ENCODE measurements at regions not wholly inside any gene's neighbourhood (a gene's known extent, or its start where the extent isn't known, plus 50 kb on each side); places are given as distances from the start of the nearest gene placed in this dataset.
A peak's percentile ranks its signal among the peaks of the same experiment; 100 is the strongest.

GRCh38 chr20:11173916-11174315 lies 500.1 kb upstream of the JAG1 start:
- H4K8ac ChIP-seq (ENCODE audit: low read depth, low read length): no peak overlapping the region
- H4K91ac ChIP-seq (ENCODE audit: low read depth, low read length, poor library complexity): no peak overlapping the region
- H3K14ac ChIP-seq (ENCODE audit: low read length): no peak overlapping the region
- H2AFZ ChIP-seq (ENCODE audit: low read length): no peak overlapping the region
- DNase-seq (ENCODE audit: low spot score): no peak
- no peaks in the 10 kb centered on the region for H3K36me3 ChIP-seq (replicated peaks in 1 of 2; ENCODE audit: control insufficient read depth in 2 of 2, insufficient read depth in 2 of 2, low read length in 2 of 2)
- no peaks in the 10 kb centered on the region for H3K27me3 ChIP-seq (ENCODE audit: control insufficient read depth in 3 of 3, insufficient read depth in 3 of 3, low read depth in 1 of 3, low read length in 3 of 3)
- no CpG with 5 or more reads among the region's 4 CpGs for WGBS, 2 donors (ENCODE audit: extremely low coverage in 2 of 2, insufficient read length in 2 of 2, insufficient replicate concordance in 1 of 2)
- no peak overlapping the region for H3K4me2 ChIP-seq (ENCODE audit: insufficient read depth, low read length, poor library complexity, severe bottlenecking)
- H2BK5ac ChIP-seq (ENCODE audit: low read length): no peak overlapping the region
- H3K23ac ChIP-seq (ENCODE audit: low read depth, low read length, poor library complexity): no peak overlapping the region
- H3K4me1 ChIP-seq (ENCODE audit: control insufficient read depth in 2 of 2, insufficient read depth in 1 of 2, low read depth in 1 of 2, low read length in 2 of 2): peaks cover 0 to 1% of the 10 kb centered on the region in 2 donors
- no peak overlapping the region for H3K4ac ChIP-seq (ENCODE audit: low read length)
- no peaks in the 10 kb centered on the region for H3K9me3 ChIP-seq (replicated peaks in 1 of 2; ENCODE audit: control insufficient read depth in 2 of 2, insufficient read depth in 1 of 2, low read depth in 1 of 2, low read length in 2 of 2)
- no peak overlapping the region for H3K4me3 ChIP-seq (ENCODE audit: low read length in 2 of 2)
- H3K18ac ChIP-seq (ENCODE audit: low read length): no peak overlapping the region
- no peaks in the 10 kb centered on the region for H3K79me1 ChIP-seq (ENCODE audit: low read depth, low read length)
- no peak overlapping the region for H3K9ac ChIP-seq (ENCODE audit: low read depth, low read length, poor library complexity)
- H2BK15ac ChIP-seq (ENCODE audit: low read length): no peak overlapping the region
- H2BK12ac ChIP-seq (ENCODE audit: low read length): no peak overlapping the region
- H2BK120ac ChIP-seq (ENCODE audit: low read depth, low read length): no peak overlapping the region
- no peak overlapping the region for H2AK5ac ChIP-seq (ENCODE audit: low read depth, low read length)
- H3K27ac ChIP-seq (replicated peaks; ENCODE audit: low read length): no peak overlapping the region

- no peaks in the 10 kb centered on the region for H3K79me1 ChIP-seq (ENCODE audit: low read depth, low read length)
- WGBS, 2 donors (ENCODE audit: extremely low coverage in 2 of 2, insufficient read length in 2 of 2, insufficient replicate concordance in 1 of 2): no CpG with 5 or more reads among the region's 5 CpGs
Measured at GRCh38 chr20:11174861-11175260, 501.1 kb upstream of the JAG1 start.

GRCh38 chr20:11176431-11176830 lies 502.6 kb upstream of the JAG1 start:
- no peak overlapping the region for H3K9ac ChIP-seq (ENCODE audit: low read depth, low read length, poor library complexity)
- H3K23ac ChIP-seq (ENCODE audit: low read depth, low read length, poor library complexity): no peak overlapping the region
- H3K4me3 ChIP-seq (ENCODE audit: low read length in 2 of 2): no peak overlapping the region
- peaks cover 0 to 1% of the 10 kb centered on the region in 2 donors for H3K4me1 ChIP-seq (ENCODE audit: control insufficient read depth in 2 of 2, insufficient read depth in 1 of 2, low read depth in 1 of 2, low read length in 2 of 2)
- no peak overlapping the region for H4K91ac ChIP-seq (ENCODE audit: low read depth, low read length, poor library complexity)
- H3K9me3 ChIP-seq (replicated peaks in 1 of 2; ENCODE audit: control insufficient read depth in 2 of 2, insufficient read depth in 1 of 2, low read depth in 1 of 2, low read length in 2 of 2): peaks cover 2 to 3% of the 10 kb centered on the region in 2 donors
- no peak overlapping the region for H4K8ac ChIP-seq (ENCODE audit: low read depth, low read length)
- H3K27me3 ChIP-seq (ENCODE audit: control insufficient read depth in 3 of 3, insufficient read depth in 3 of 3, low read depth in 1 of 3, low read length in 3 of 3): no peaks in the 10 kb centered on the region
- no peak overlapping the region for H3K27ac ChIP-seq (replicated peaks; ENCODE audit: low read length)
- no peak overlapping the region for H3K4me2 ChIP-seq (ENCODE audit: insufficient read depth, low read length, poor library complexity, severe bottlenecking)
- no peak overlapping the region for H3K18ac ChIP-seq (ENCODE audit: low read length)
- H2BK12ac ChIP-seq (ENCODE audit: low read length): no peak overlapping the region
- no peak overlapping the region for H2AFZ ChIP-seq (ENCODE audit: low read length)
- no peak overlapping the region for H2BK15ac ChIP-seq (ENCODE audit: low read length)
- no peak overlapping the region for H3K14ac ChIP-seq (ENCODE audit: low read length)
- H3K79me1 ChIP-seq (ENCODE audit: low read depth, low read length): no peaks in the 10 kb centered on the region
- no CpG with 5 or more reads among the region's 2 CpGs for WGBS, 2 donors (ENCODE audit: extremely low coverage in 2 of 2, insufficient read length in 2 of 2, insufficient replicate concordance in 1 of 2)
- no peaks in the 10 kb centered on the region for H3K36me3 ChIP-seq (replicated peaks in 1 of 2; ENCODE audit: control insufficient read depth in 2 of 2, insufficient read depth in 2 of 2, low read length in 2 of 2)
- H2AK5ac ChIP-seq (ENCODE audit: low read depth, low read length): no peak overlapping the region
- no peak overlapping the region for H2BK120ac ChIP-seq (ENCODE audit: low read depth, low read length)
- no peak overlapping the region for H2BK5ac ChIP-seq (ENCODE audit: low read length)
- no peak overlapping the region for H3K4ac ChIP-seq (ENCODE audit: low read length)
- no peak for DNase-seq (ENCODE audit: low spot score)

More at GRCh38 chr20:11174861-11175260, 501.1 kb upstream of the JAG1 start:
- Histone ChIP-seq H2BK12ac (ENCODE audit: low read length) (no peak overlapping the region), H2BK5ac (ENCODE audit: low read length) (no peak overlapping the region), H3K4me1 (ENCODE audit: control insufficient read depth in 2 of 2, insufficient read depth in 1 of 2, low read depth in 1 of 2, low read length in 2 of 2) (peaks cover 0 to 1% of the 10 kb centered on the region in 2 donors), H3K23ac (ENCODE audit: low read depth, low read length, poor library complexity) (no peak overlapping the region), H4K8ac (ENCODE audit: low read depth, low read length) (no peak overlapping the region), H2BK120ac (ENCODE audit: low read depth, low read length) (no peak overlapping the region), H3K9me3 (replicated peaks in 1 of 2; ENCODE audit: control insufficient read depth in 2 of 2, insufficient read depth in 1 of 2, low read depth in 1 of 2, low read length in 2 of 2) (no peaks in the 10 kb centered on the region), H3K4ac (ENCODE audit: low read length) (no peak overlapping the region), H4K91ac (ENCODE audit: low read depth, low read length, poor library complexity) (no peak overlapping the region), H2AFZ (ENCODE audit: low read length) (no peak overlapping the region), H3K4me3 (ENCODE audit: low read length in 2 of 2) (no peak overlapping the region), H3K9ac (ENCODE audit: low read depth, low read length, poor library complexity) (no peak overlapping the region), H3K27me3 (ENCODE audit: control insufficient read depth in 3 of 3, insufficient read depth in 3 of 3, low read depth in 1 of 3, low read length in 3 of 3) (no peaks in the 10 kb centered on the region), H3K18ac (ENCODE audit: low read length) (no peak overlapping the region), H3K36me3 (replicated peaks in 1 of 2; ENCODE audit: control insufficient read depth in 2 of 2, insufficient read depth in 2 of 2, low read length in 2 of 2) (no peaks in the 10 kb centered on the region), H2AK5ac (ENCODE audit: low read depth, low read length) (no peak overlapping the region), H3K14ac (ENCODE audit: low read length) (no peak overlapping the region), H3K27ac (replicated peaks; ENCODE audit: low read length) (no peak overlapping the region), H2BK15ac (ENCODE audit: low read length) (no peak overlapping the region), H3K4me2 (ENCODE audit: insufficient read depth, low read length, poor library complexity, severe bottlenecking) (no peak overlapping the region)
- no peak for DNase-seq (ENCODE audit: low spot score)

- no peaks in the 10 kb centered on the region for H3K36me3 ChIP-seq (replicated peaks in 1 of 2; ENCODE audit: control insufficient read depth in 2 of 2, insufficient read depth in 2 of 2, low read length in 2 of 2)
- H3K23ac ChIP-seq (ENCODE audit: low read depth, low read length, poor library complexity): no peak overlapping the region
- peaks cover 3 to 5% of the 10 kb centered on the region in 2 donors for H3K9me3 ChIP-seq (replicated peaks in 1 of 2; ENCODE audit: control insufficient read depth in 2 of 2, insufficient read depth in 1 of 2, low read depth in 1 of 2, low read length in 2 of 2)
- H2BK120ac ChIP-seq (ENCODE audit: low read depth, low read length): no peak overlapping the region
- no peak overlapping the region for H3K18ac ChIP-seq (ENCODE audit: low read length)
- no peak overlapping the region for H2BK5ac ChIP-seq (ENCODE audit: low read length)
- DNase-seq (ENCODE audit: low spot score): peak; percentile 23
- H2AK5ac ChIP-seq (ENCODE audit: low read depth, low read length): no peak overlapping the region
- H2BK15ac ChIP-seq (ENCODE audit: low read length): no peak overlapping the region
- no peak overlapping the region for H2AFZ ChIP-seq (ENCODE audit: low read length)
- no peak overlapping the region for H3K14ac ChIP-seq (ENCODE audit: low read length)
- no peak overlapping the region for H4K91ac ChIP-seq (ENCODE audit: low read depth, low read length, poor library complexity)
- no CpG with 5 or more reads among the region's 3 CpGs for WGBS, 2 donors (ENCODE audit: extremely low coverage in 2 of 2, insufficient read length in 2 of 2, insufficient replicate concordance in 1 of 2)
- peak overlapping the region; percentile 43 for H3K27ac ChIP-seq (replicated peaks; ENCODE audit: low read length)
- no peak overlapping the region for H3K9ac ChIP-seq (ENCODE audit: low read depth, low read length, poor library complexity)
- no peak overlapping the region for H3K4me2 ChIP-seq (ENCODE audit: insufficient read depth, low read length, poor library complexity, severe bottlenecking)
- no peak overlapping the region for H4K8ac ChIP-seq (ENCODE audit: low read depth, low read length)
- H3K4me1 ChIP-seq (ENCODE audit: control insufficient read depth in 2 of 2, insufficient read depth in 1 of 2, low read depth in 1 of 2, low read length in 2 of 2): peaks cover 0 to 1% of the 10 kb centered on the region in 2 donors
- no peak overlapping the region for H2BK12ac ChIP-seq (ENCODE audit: low read length)
- H3K4me3 ChIP-seq (ENCODE audit: low read length in 2 of 2): no peak overlapping the region
- H3K4ac ChIP-seq (ENCODE audit: low read length): no peak overlapping the region
- no peaks in the 10 kb centered on the region for H3K79me1 ChIP-seq (ENCODE audit: low read depth, low read length)
- no peaks in the 10 kb centered on the region for H3K27me3 ChIP-seq (ENCODE audit: control insufficient read depth in 3 of 3, insufficient read depth in 3 of 3, low read depth in 1 of 3, low read length in 3 of 3)
Measured at GRCh38 chr20:11178946-11179654, 505.3 kb upstream of the JAG1 start.

All from neuronal stem cell (in vitro differentiated cells).